ENCODE measurements at regions not wholly inside any gene's neighbourhood (a gene's known extent, or its start where the extent isn't known, plus 50 kb on each side); places are given as distances from the start of the nearest gene placed in this dataset.

GRCh38 chr7:45269192-45269591 lies 111.6 kb downstream of the RAMP3 start:
- BruUV-seq (replicated peaks): no TSS peak
- ChIA-PET CTCF (no interaction called here), RAD21 (ENCODE audit: unreplicated experiment) (no interaction called here), POLR2A (no interaction called here), SMC1A (ENCODE audit: uncharacterized antibody, unreplicated experiment) (no interaction called here)
- Histone ChIP-seq H3K79me2 (ENCODE audit: control insufficient read depth, insufficient read depth, low read length) (no peaks in the 10 kb centered on the region), H3K9me3 (replicated peaks; ENCODE audit: control insufficient read depth, insufficient read depth, low read length) (no peaks in the 10 kb centered on the region; the same call in 2 of the 3 replicates), H3K27me3 (replicated peaks in 1 of 2; ENCODE audit: control insufficient read depth in 2 of 2, insufficient read depth in 2 of 2, low read length in 1 of 2) (peaks cover 0 to 3% of the 10 kb centered on the region in 2 experiments; a peak in 2 of 4 replicates), H4K20me1 (ENCODE audit: control insufficient read depth, insufficient read depth) (no peaks in the 10 kb centered on the region), H3K4me1 (ENCODE audit: control insufficient read depth, insufficient read depth, low read length) (no peaks in the 10 kb centered on the region), H3K9ac (ENCODE audit: control insufficient read depth, insufficient read depth, low read length) (no peak overlapping the region), H3K4me2 (ENCODE audit: control insufficient read depth, insufficient read depth) (no peak overlapping the region), H3K36me3 (ENCODE audit: control insufficient read depth in 2 of 2, insufficient read depth in 2 of 2, low read length in 1 of 2) (no peaks in the 10 kb centered on the region), H3K27ac (ENCODE audit: control insufficient read depth, insufficient read depth) (no peak overlapping the region), H2AFZ (ENCODE audit: control insufficient read depth, low read depth, low read length) (no peak overlapping the region), H3K4me3 (no peak overlapping the region)
- 48% methylated on average over 2 of the region's 2 CpGs for WGBS (ENCODE audit: insufficient coverage, insufficient replicate concordance, low lambda C conversion rate, missing lambda C conversion rate)
- TF ChIP-seq STAT1 (conservative IDR thresholded peaks at IDR 0.05): no peak
- ATAC-seq (no peak), FAIRE-seq (no peak), DNase-seq (ENCODE audit: low read depth, low spot score) (no peak)
- in situ Hi-C loops (cut with MboI): no loop called here
- intact Hi-C loops (cut with micrococcal nuclease; ENCODE audit: unreplicated experiment): no loop called here

GRCh38 chr7:45278763-45279398 lies 121.3 kb downstream of the RAMP3 start:
- Histone ChIP-seq H3K4me1 (ENCODE audit: control insufficient read depth, insufficient read depth, low read length) (no peaks in the 10 kb centered on the region), H2AFZ (ENCODE audit: control insufficient read depth, low read depth, low read length) (no peak overlapping the region), H3K27ac (ENCODE audit: control insufficient read depth, insufficient read depth) (no peak overlapping the region), H3K4me2 (ENCODE audit: control insufficient read depth, insufficient read depth) (no peak overlapping the region), H4K20me1 (ENCODE audit: control insufficient read depth, insufficient read depth) (no peaks in the 10 kb centered on the region), H3K27me3 (replicated peaks in 1 of 2; ENCODE audit: control insufficient read depth in 2 of 2, insufficient read depth in 2 of 2, low read length in 1 of 2) (no peaks in the 10 kb centered on the region; a peak in 1 of 4 replicates), H3K9ac (ENCODE audit: control insufficient read depth, insufficient read depth, low read length) (no peak overlapping the region), H3K36me3 (ENCODE audit: control insufficient read depth in 2 of 2, insufficient read depth in 2 of 2, low read length in 1 of 2) (no peaks in the 10 kb centered on the region), H3K9me3 (replicated peaks; ENCODE audit: control insufficient read depth, insufficient read depth, low read length) (no peaks in the 10 kb centered on the region), H3K79me2 (ENCODE audit: control insufficient read depth, insufficient read depth, low read length) (no peaks in the 10 kb centered on the region), H3K4me3 (no peak overlapping the region)
- RAD21 ChIA-PET (ENCODE audit: unreplicated experiment): no interaction called here
- POLR2A ChIA-PET: no interaction called here
- FAIRE-seq (no peak), ATAC-seq (no peak), DNase-seq (ENCODE audit: low read depth, low spot score) (no peak)
- 8% methylated on average over 4 of the region's 4 CpGs for WGBS (ENCODE audit: insufficient coverage, insufficient replicate concordance, low lambda C conversion rate, missing lambda C conversion rate)
- in situ Hi-C loops (cut with MboI) (no loop called here), intact Hi-C loops (cut with micrococcal nuclease; ENCODE audit: unreplicated experiment) (no loop called here)
- CTCF ChIA-PET: no interaction called here
- BruUV-seq (replicated peaks): no TSS peak
- SMC1A ChIA-PET (ENCODE audit: uncharacterized antibody, unreplicated experiment): interaction anchor here (0.7 kb wide), 1 partner anchor 94 kb away, joined by 3 read pairs; no protein-coding TSS in a partner anchor
- TF ChIP-seq KDM1A (IDR thresholded peaks at IDR 0.05; ENCODE audit: borderline replicate concordance) (no peak), USF1 (IDR thresholded peaks at IDR 0.05; ENCODE audit: borderline replicate concordance, extremely low read length, insufficient read depth, low read depth, low read length) (no peak), WRNIP1 (IDR thresholded peaks at IDR 0.05; ENCODE audit: borderline replicate concordance, low read depth, low read length) (no peak), MTA2 (IDR thresholded peaks at IDR 0.05; ENCODE audit: low read depth) (no peak), ZNF622 (IDR thresholded peaks at IDR 0.05) (no peak), HSF1 (IDR thresholded peaks at IDR 0.05; ENCODE audit: low read depth, low read length) (no peak), ZNF687 (IDR thresholded peaks at IDR 0.05) (no peak), ZZZ3 (IDR thresholded peaks at IDR 0.05; ENCODE audit: control insufficient read depth, insufficient read length, low read depth) (no peak), SUPT20H (IDR thresholded peaks at IDR 0.05; ENCODE audit: borderline replicate concordance, control insufficient read depth, low read depth, low read length) (no peak), BHLHE40 (IDR thresholded peaks at IDR 0.05; ENCODE audit: borderline replicate concordance in 1 of 2, low read depth in 2 of 2, low read length in 1 of 2) (no peak)

Measured in GM12878 (cell line).